H1 (cell line): ENCODE measurements at regions not wholly inside any gene's neighbourhood (a gene's known extent, or its start where the extent isn't known, plus 50 kb on each side); places are given as distances from the start of the nearest gene placed in this dataset.

Source experiments
- CTCF ChIA-PET: fragments of 300-600 bp; sonication (Branson Sonifier 250); formaldehyde crosslinking; loops from one replicate; lab custom pipeline; 2021; ENCODE audit not compliant: partially characterized antibody; lab: Charles Lee
- POLR2A ChIA-PET: fragments of 300-600 bp; sonication (Branson Sonifier 250); formaldehyde crosslinking; loops from one replicate; lab custom pipeline; 2021; ENCODE audit warnings: inconsistent platforms; ENCODE audit not compliant: partially characterized antibody; lab: Charles Lee
- DNase-seq, 2 experiments: peaks; one replicate each; pipeline versions ENCODE4 v3.0.0 to v3.0.0-alpha.2; 2010 to 2022; ENCODE audit warnings: low spot score in 2 of 2, low read depth in 1 of 2, mixed read lengths in 1 of 2
- FAIRE-seq: peaks from 2 replicates; lab custom pipeline; 2011; peaks lifted over from hg19 to GRCh38; lab: Jason Lieb, UNC
- H2AFZ ChIP-seq: 2 replicates; pipeline ENCODE4 v1.8.1; 2012; ENCODE audit warnings: low read length, inconsistent platforms
- H2AK5ac ChIP-seq: 2 replicates; pipeline ENCODE4 v1.6.1; 2013; ENCODE audit warnings: low read depth, low read length
- H2BK120ac ChIP-seq: replicated peaks from 2 replicates; pipeline ENCODE3; 2013; ENCODE audit warnings: low read depth, low read length, inconsistent platforms
- H2BK12ac ChIP-seq: 2 replicates; pipeline ENCODE4 v1.6.1; 2013; ENCODE audit warnings: low read depth, low read length
- H2BK15ac ChIP-seq: 2 replicates; pipeline ENCODE4 v1.6.1; 2013; ENCODE audit warnings: low read length
- H2BK20ac ChIP-seq: 2 replicates; pipeline ENCODE4 v1.6.1; 2013; ENCODE audit warnings: low read length
- H2BK5ac ChIP-seq: 2 replicates; pipeline ENCODE4 v1.6.1; 2013; ENCODE audit warnings: low read depth, low read length
- H3K14ac ChIP-seq: 2 replicates; pipeline ENCODE4 v1.6.1; 2013; ENCODE audit warnings: inconsistent platforms; ENCODE audit not compliant: insufficient read length
- H3K18ac ChIP-seq: 2 replicates; pipeline ENCODE4 v1.6.1; 2013; ENCODE audit warnings: low read length; ENCODE audit errors: extremely low read depth
- H3K23ac ChIP-seq: 2 replicates; pipeline ENCODE4 v1.6.1; 2013; ENCODE audit warnings: inconsistent platforms; ENCODE audit not compliant: insufficient read length
- H3K23me2 ChIP-seq: 2 replicates; pipeline ENCODE4 v1.6.1; 2013; ENCODE audit warnings: low read depth, low read length
- H3K27ac ChIP-seq: 2 replicates; pipeline ENCODE4 v1.6.1; 2011; ENCODE audit warnings: low read depth, low read length, inconsistent platforms
- H3K27me3 ChIP-seq, 4 experiments: replicated peaks in 1 of 4; 1 replicate in 1 of 4; 2 replicates in 3 of 4; pipeline versions ENCODE4 v1.6.1 to v1.8.1; 2011 to 2013; ENCODE audit warnings: low read length in 3 of 4, mild to moderate bottlenecking in 3 of 4, inconsistent platforms in 2 of 4, mixed read lengths in 2 of 4, moderate library complexity in 1 of 4; ENCODE audit not compliant: control insufficient read depth in 3 of 4, insufficient read depth in 3 of 4; ENCODE audit errors: extremely low read depth in 1 of 4
- H3K36me3 ChIP-seq, 4 experiments: 2 replicates each; pipeline versions ENCODE4 v1.6.1 to v1.8.1; 2011 to 2013; ENCODE audit warnings: mild to moderate bottlenecking in 4 of 4, low read length in 3 of 4, moderate library complexity in 2 of 4, control low read depth in 1 of 4, inconsistent platforms in 1 of 4; ENCODE audit not compliant: insufficient read depth in 4 of 4, control insufficient read depth in 2 of 4
- H3K4ac ChIP-seq: replicated peaks from 2 replicates; pipeline ENCODE3; 2013; ENCODE audit warnings: low read length, low read depth, mixed read lengths, inconsistent platforms; ENCODE audit not compliant: insufficient read length
- H3K4me1 ChIP-seq, 4 experiments: replicated peaks in 1 of 4; 1 replicate in 1 of 4; 2 replicates in 3 of 4; pipeline versions ENCODE4 v1.6.1 to v1.8.1; 2011 to 2013; ENCODE audit warnings: low read length in 3 of 4, inconsistent platforms in 2 of 4, mixed read lengths in 1 of 4; ENCODE audit not compliant: insufficient read depth in 4 of 4, control insufficient read depth in 3 of 4
- H3K4me2 ChIP-seq, 2 experiments: 2 replicates each; pipeline versions ENCODE4 v1.6.1 to v1.8.1; 2011 to 2013; ENCODE audit warnings: low read depth in 2 of 2, low read length in 2 of 2, control low read depth in 1 of 2, inconsistent platforms in 1 of 2, mild to moderate bottlenecking in 1 of 2; ENCODE audit not compliant: insufficient read depth in 1 of 2
- H3K4me3 ChIP-seq, 4 experiments: fragments of 200-600, 300-600 bp in 1 of 4; sonication (generic), shearing (Covaris generic), sonication (Bioruptor Twin) in 1 of 4; 2 replicates each; pipeline versions ENCODE4 v1.5.1 to v1.8.1; 2011 to 2016; ENCODE audit warnings: low read length in 4 of 4, low read depth in 3 of 4, control low read depth in 2 of 4, inconsistent platforms in 2 of 4, mild to moderate bottlenecking in 2 of 4, mixed read lengths in 1 of 4, moderate library complexity in 1 of 4; ENCODE audit not compliant: insufficient read depth in 2 of 4; ENCODE audit errors: extremely low read depth in 1 of 4
- H3K56ac ChIP-seq: replicated peaks from 2 replicates; pipeline ENCODE3; 2013; ENCODE audit warnings: low read depth, mild to moderate bottlenecking, mixed read lengths, low read length, inconsistent platforms; ENCODE audit not compliant: insufficient read length
- H3K79me1 ChIP-seq: 2 replicates; pipeline ENCODE4 v1.6.1; 2013; ENCODE audit warnings: low read depth, low read length, control low read depth
- H3K79me2 ChIP-seq, 2 experiments: 2 replicates each; pipeline versions ENCODE4 v1.6.1 to v1.8.1; 2012 to 2013; ENCODE audit warnings: low read length in 2 of 2, mild to moderate bottlenecking in 2 of 2, inconsistent platforms in 1 of 2; ENCODE audit not compliant: insufficient read depth in 2 of 2, control insufficient read depth in 1 of 2
- H3K9ac ChIP-seq, 4 experiments: replicated peaks in 1 of 4; 1 replicate in 1 of 4; 2 replicates in 3 of 4; pipeline versions ENCODE4 v1.6.1 to v1.8.1; 2011 to 2013; ENCODE audit warnings: low read depth in 3 of 4, low read length in 3 of 4, control low read depth in 2 of 4, mild to moderate bottlenecking in 2 of 4, moderate library complexity in 2 of 4, inconsistent platforms in 1 of 4; ENCODE audit errors: extremely low read depth in 1 of 4
- H3K9me3 ChIP-seq, 2 experiments: 2 replicates each; pipeline versions ENCODE4 v1.6.1 to v1.8.1; 2012 to 2013; ENCODE audit warnings: mild to moderate bottlenecking in 2 of 2, moderate library complexity in 2 of 2, control low read depth in 1 of 2, inconsistent platforms in 1 of 2, low read depth in 1 of 2, low read length in 1 of 2, mixed read lengths in 1 of 2; ENCODE audit not compliant: insufficient read depth in 2 of 2
- H4K20me1 ChIP-seq, 2 experiments: replicated peaks in 1 of 2; 2 replicates each; pipeline versions ENCODE3 to v1.8.1; 2011 to 2013; ENCODE audit warnings: inconsistent platforms in 2 of 2, low read length in 2 of 2, mild to moderate bottlenecking in 1 of 2; ENCODE audit not compliant: insufficient read depth in 2 of 2, control insufficient read depth in 1 of 2
- H4K5ac ChIP-seq: 2 replicates; pipeline ENCODE4 v1.6.1; 2013; ENCODE audit warnings: low read length, low read depth, mixed read lengths, inconsistent platforms; ENCODE audit not compliant: insufficient read length
- H4K8ac ChIP-seq: 2 replicates; pipeline ENCODE4 v1.8.0; 2013; ENCODE audit warnings: mild to moderate bottlenecking, moderate library complexity, low read length, inconsistent platforms; ENCODE audit not compliant: insufficient read depth; ENCODE audit errors: extremely low read depth
- H4K91ac ChIP-seq: replicated peaks from 2 replicates; pipeline ENCODE3; 2013; ENCODE audit warnings: low read length, mixed read lengths, inconsistent platforms; ENCODE audit not compliant: insufficient read length
- CBX5 ChIP-seq: fragments of 300-800, 300-1000 bp; sonication (generic); IDR thresholded peaks from 2 replicates; pipeline ENCODE4 v1.7.1; 2016; ENCODE audit warnings: antibody characterized with exemption, low read length, low read depth
- CREB1 ChIP-seq: IDR thresholded peaks from 2 replicates; pipeline ENCODE4 v1.6.1; 2012; ENCODE audit warnings: inconsistent platforms
- FOSL1 ChIP-seq: IDR thresholded peaks from 2 replicates; pipeline ENCODE4 v1.6.1; 2011; ENCODE audit warnings: mild to moderate bottlenecking, low read depth, low read length, moderate library complexity; ENCODE audit not compliant: insufficient read depth
- NANOG ChIP-seq: IDR thresholded peaks from 2 replicates; pipeline ENCODE4 v1.6.1; 2011; ENCODE audit warnings: low read length, low read depth, mild to moderate bottlenecking, inconsistent platforms; ENCODE audit not compliant: insufficient read depth, poor library complexity, severe bottlenecking
- POU5F1 ChIP-seq: IDR thresholded peaks from 2 replicates; pipeline ENCODE4 v1.6.1; 2011; ENCODE audit warnings: low read depth, mild to moderate bottlenecking, low read length, moderate library complexity
- SP1 ChIP-seq: IDR thresholded peaks from 2 replicates; pipeline ENCODE4 v1.6.1; 2011; ENCODE audit warnings: low read depth, low read length
- SP4 ChIP-seq: IDR thresholded peaks from 2 replicates; pipeline ENCODE4 v1.6.1; 2012; ENCODE audit warnings: low read length, inconsistent platforms
- SUZ12 ChIP-seq: fragments of 200-600 bp; sonication (generic); IDR thresholded peaks from 2 replicates; pipeline ENCODE4 v1.6.1; 2012; ENCODE audit warnings: mild to moderate bottlenecking, inconsistent platforms, low read length, moderate library complexity, mixed read lengths
- TCF12 ChIP-seq: IDR thresholded peaks from 2 replicates; pipeline ENCODE4 v1.6.1; 2011; ENCODE audit warnings: low read depth, mild to moderate bottlenecking, low read length
- USF2 ChIP-seq: IDR thresholded peaks from 2 replicates; pipeline ENCODE4 v1.6.1; 2011; ENCODE audit warnings: low read length, improper control_type of control experiment

- no peak overlapping the region for H3K4me2 ChIP-seq
- no peaks in the 10 kb centered on the region for H3K23me2 ChIP-seq
- no peak overlapping the region for H2BK15ac ChIP-seq
- H3K4me3 ChIP-seq, result no peak overlapping the region
- no peak overlapping the region for H3K14ac ChIP-seq
- H4K20me1 ChIP-seq, result no peaks in the 10 kb centered on the region
- POLR2A ChIA-PET, result no interaction called here
- H3K36me3 ChIP-seq, result no peaks in the 10 kb centered on the region
- H3K9me3 ChIP-seq, result no peaks in the 10 kb centered on the region
- no peaks in the 10 kb centered on the region for H3K79me1 ChIP-seq
- no peak overlapping the region for H2AK5ac ChIP-seq
- no peak overlapping the region for H2BK20ac ChIP-seq
- H3K4ac ChIP-seq, result no peak overlapping the region
- H3K79me2 ChIP-seq, result no peaks in the 10 kb centered on the region
- H3K23ac ChIP-seq, result no peak overlapping the region
- H4K5ac ChIP-seq, result no peak overlapping the region
- H3K9ac ChIP-seq, result no peak overlapping the region
- no peak overlapping the region for H2BK5ac ChIP-seq
- DNase-seq, result no peak
- no peak for TF ChIP-seq TCF12
- no peak for TF ChIP-seq CBX5
- TF ChIP-seq POU5F1, result no peak
- no peak for TF ChIP-seq CREB1
- TF ChIP-seq SP4, result no peak
- no peak for TF ChIP-seq NANOG
- TF ChIP-seq FOSL1, result no peak
- no peak for TF ChIP-seq SP1
- no peak for TF ChIP-seq USF2
- no peak for TF ChIP-seq SUZ12
- CTCF ChIA-PET, result no interaction called here
- FAIRE-seq, result no peak
- no peak overlapping the region for H2AFZ ChIP-seq
- no peak overlapping the region for H2BK120ac ChIP-seq
- no peaks in the 10 kb centered on the region for H3K27me3 ChIP-seq
- no peaks in the 10 kb centered on the region for H3K4me1 ChIP-seq
- no peak overlapping the region for H3K18ac ChIP-seq
- H4K91ac ChIP-seq, result no peak overlapping the region
- H2BK12ac ChIP-seq, result no peak overlapping the region
- no peak overlapping the region for H3K27ac ChIP-seq
- H3K56ac ChIP-seq, result no peak overlapping the region
- H4K8ac ChIP-seq, result no peak overlapping the region
These were observed 654.2 kb downstream of the OTOL1 start for GRCh38 chr3:162150790-162151189.
